HG03097 (cell line): ENCODE measurements at regions not wholly inside any gene's neighbourhood (a gene's known extent, or its start where the extent isn't known, plus 50 kb on each side); places are given as distances from the start of the nearest gene placed in this dataset.
"Not testable (repeated sequence)": the region's sequence is repeated elsewhere in the genome, so short reads cannot be mapped to it uniquely, and the experiment has no call there.

Experiments used
- ATAC-seq: cut with Tn5 transposase; IDR thresholded peaks from one replicate; pipeline ENCODE4 v1.9.1; 2021; ENCODE audit not compliant: unreplicated experiment, low FRiP score

- no peak for ATAC-seq
These were observed 256.2 kb upstream of the ACTBL2 start for GRCh38 chr5:57738787-57739186.

GRCh38 chr5:57738301-57738700 is 255.7 kb upstream of the ACTBL2 start:
- ATAC-seq, result no peak

GRCh38 chr5:57736716-57737115 is 254.1 kb upstream of the ACTBL2 start:
- no peak for ATAC-seq

- not testable (repeated sequence) for ATAC-seq
These were observed 252.9 kb upstream of the ACTBL2 start for GRCh38 chr5:57735279-57736153.

- no peak for ATAC-seq
These were observed 251.7 kb upstream of the ACTBL2 start for GRCh38 chr5:57734296-57734695.

- no peak for ATAC-seq
These were observed 245.0 kb upstream of the ACTBL2 start for GRCh38 chr5:57727591-57727990.

GRCh38 chr5:57725658-57726504 is 243.3 kb upstream of the ACTBL2 start:
- no peak for ATAC-seq

- no peak for ATAC-seq
These were observed 242.2 kb upstream of the ACTBL2 start for GRCh38 chr5:57724836-57725235.

- no peak for ATAC-seq
These were observed 238.6 kb upstream of the ACTBL2 start for GRCh38 chr5:57721226-57721625.

GRCh38 chr5:57720656-57721055 is 238.0 kb upstream of the ACTBL2 start:
- no peak for ATAC-seq

- no peak for ATAC-seq
These were observed 236.6 kb upstream of the ACTBL2 start for GRCh38 chr5:57719216-57719615.

- no peak for ATAC-seq
These were observed 235.5 kb upstream of the ACTBL2 start for GRCh38 chr5:57718155-57718554.

- ATAC-seq, result no peak
These were observed 234.9 kb upstream of the ACTBL2 start for GRCh38 chr5:57717555-57717954.

GRCh38 chr5:57716661-57717060 is 234.1 kb upstream of the ACTBL2 start:
- ATAC-seq, result no peak

- no peak for ATAC-seq
These were observed 232.7 kb upstream of the ACTBL2 start for GRCh38 chr5:57715296-57715695.

- ATAC-seq, result not testable (repeated sequence)
These were observed 230.9 kb upstream of the ACTBL2 start for GRCh38 chr5:57713535-57713934.

GRCh38 chr5:57711946-57712345 is 229.3 kb upstream of the ACTBL2 start:
- ATAC-seq, result no peak

GRCh38 chr5:57711471-57711870 is 228.9 kb upstream of the ACTBL2 start:
- no peak for ATAC-seq

- no peak for ATAC-seq
These were observed 227.5 kb upstream of the ACTBL2 start for GRCh38 chr5:57710126-57710525.

- no peak for ATAC-seq
These were observed 223.2 kb upstream of the ACTBL2 start for GRCh38 chr5:57705769-57706168.

- no peak for ATAC-seq
These were observed 221.1 kb upstream of the ACTBL2 start for GRCh38 chr5:57703721-57704120.

- ATAC-seq, result no peak
These were observed 217.9 kb upstream of the ACTBL2 start for GRCh38 chr5:57700484-57700883.
